ENCODE measurements at regions not wholly inside any gene's neighbourhood (a gene's known extent, or its start where the extent isn't known, plus 50 kb on each side); places are given as distances from the start of the nearest gene placed in this dataset.
"Not testable (repeated sequence)": the region's sequence is repeated elsewhere in the genome, so short reads cannot be mapped to it uniquely, and the experiment has no call there.

GRCh38 chr5:85428426-85428934, 1043.8 kb upstream of the EDIL3 start:
- no peak for DNase-seq

GRCh38 chr5:85431726-85432125, 1047.0 kb upstream of the EDIL3 start:
- DNase-seq, result not testable (repeated sequence)

DNA sequence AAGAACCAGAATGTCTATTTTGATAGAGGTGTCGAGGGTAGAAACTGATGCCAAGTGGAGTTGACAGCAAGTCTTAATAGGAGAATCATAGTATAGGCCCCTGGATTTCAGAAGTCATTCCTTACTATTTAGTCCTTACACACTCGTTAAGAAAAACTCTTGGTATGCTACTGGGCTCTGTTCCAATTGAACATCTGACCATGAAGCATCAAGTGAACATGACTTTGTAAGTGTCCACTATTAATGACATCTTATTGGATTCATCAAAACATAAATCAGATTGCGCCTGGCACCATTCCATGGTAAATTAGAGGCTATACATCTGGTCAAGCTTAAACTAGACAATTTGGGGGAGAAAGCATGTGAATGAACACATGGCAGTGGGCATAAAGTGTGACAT, 1056.5 kb upstream of the EDIL3 start:
- no peak for DNase-seq

GRCh38 chr5:85441853-85442252, 1057.2 kb upstream of the EDIL3 start:
- no peak for DNase-seq

GRCh38 chr5:85452322-85453025, 1067.8 kb upstream of the EDIL3 start:
- DNase-seq, result no peak

- no peak for DNase-seq
These were observed 1068.3 kb upstream of the EDIL3 start for GRCh38 chr5:85453026-85453349.

DNA sequence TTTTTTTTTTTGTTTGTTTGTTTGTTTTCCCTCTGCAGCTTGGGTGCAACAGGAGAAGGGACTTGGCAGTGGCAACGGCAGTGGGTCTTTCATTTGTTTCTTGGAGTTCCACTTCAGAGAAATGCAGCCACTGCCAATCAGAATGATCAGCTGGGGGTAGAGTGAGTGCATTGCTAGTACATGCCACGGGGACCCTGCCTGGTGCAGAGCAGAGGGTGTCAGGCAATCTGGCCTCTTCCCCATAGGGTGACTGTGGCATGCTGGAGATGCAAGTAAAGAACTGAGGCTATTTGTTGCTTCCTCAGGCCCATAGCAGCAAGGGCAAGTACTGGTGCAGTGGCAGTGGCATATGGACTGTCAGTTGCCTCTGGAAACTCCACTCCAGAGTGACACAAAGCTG, 1073.6 kb upstream of the EDIL3 start:
- DNase-seq, result no peak

DNA sequence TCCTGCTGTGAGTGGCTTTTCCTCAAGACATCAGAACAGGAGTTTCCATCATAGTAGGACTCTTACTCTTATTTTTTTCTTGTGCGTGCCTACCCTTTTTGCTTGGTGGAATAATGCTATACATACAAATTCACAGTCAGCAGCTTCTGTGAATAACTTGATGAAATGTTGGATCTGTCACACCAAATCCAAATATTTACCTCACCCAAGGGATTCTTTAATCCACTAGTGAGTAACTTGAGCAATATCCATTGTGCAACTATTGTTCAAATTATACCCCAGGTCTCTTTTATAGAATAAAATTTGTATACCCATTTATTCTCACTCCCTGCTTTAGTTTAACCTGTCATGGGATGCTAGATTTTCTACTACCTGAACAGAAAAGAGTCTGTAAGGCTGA, 1078.3 kb upstream of the EDIL3 start:
- DNase-seq, result no peak

DNA sequence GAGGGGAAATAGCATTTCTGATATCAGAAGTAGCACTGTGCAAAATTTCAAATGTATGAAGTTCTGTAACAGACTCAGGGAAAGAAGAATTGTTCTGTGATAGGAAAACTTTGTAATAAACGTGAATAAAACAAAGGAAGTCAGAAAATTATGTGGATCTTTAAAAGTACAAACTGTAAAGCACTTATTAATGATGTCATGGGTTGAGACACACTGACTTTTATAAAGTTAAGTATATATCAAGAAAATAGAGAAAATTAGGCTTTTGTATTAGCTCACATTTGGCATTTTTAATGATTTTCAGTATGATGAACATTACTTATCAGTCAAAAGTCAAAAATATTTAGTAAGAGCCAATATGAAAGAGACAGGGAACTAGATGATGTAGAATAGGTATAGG, 1081.7 kb upstream of the EDIL3 start:
- DNase-seq, result no peak

DNA sequence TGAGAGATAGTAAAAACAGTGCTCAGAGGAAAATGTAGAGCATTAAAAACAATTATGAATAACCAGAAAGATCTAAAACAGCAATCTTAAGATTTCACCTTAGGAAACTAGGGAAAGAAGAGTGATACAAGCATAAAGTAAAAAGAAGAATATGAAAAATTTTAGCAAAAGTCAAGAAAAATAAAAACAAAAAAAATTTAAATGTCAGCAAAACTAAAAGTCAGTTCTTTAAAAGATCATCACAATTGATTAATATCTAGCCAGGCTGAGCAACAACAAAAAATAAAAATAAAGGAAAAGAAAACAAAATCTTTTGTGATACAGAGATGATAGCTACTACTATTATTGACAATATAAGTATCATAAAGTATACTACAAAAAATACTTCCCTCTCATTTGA, 1088.1 kb upstream of the EDIL3 start:
- no peak for DNase-seq

GRCh38 chr5:85475151-85475550, 1090.5 kb upstream of the EDIL3 start:
- DNase-seq, result not testable (repeated sequence)

DNA sequence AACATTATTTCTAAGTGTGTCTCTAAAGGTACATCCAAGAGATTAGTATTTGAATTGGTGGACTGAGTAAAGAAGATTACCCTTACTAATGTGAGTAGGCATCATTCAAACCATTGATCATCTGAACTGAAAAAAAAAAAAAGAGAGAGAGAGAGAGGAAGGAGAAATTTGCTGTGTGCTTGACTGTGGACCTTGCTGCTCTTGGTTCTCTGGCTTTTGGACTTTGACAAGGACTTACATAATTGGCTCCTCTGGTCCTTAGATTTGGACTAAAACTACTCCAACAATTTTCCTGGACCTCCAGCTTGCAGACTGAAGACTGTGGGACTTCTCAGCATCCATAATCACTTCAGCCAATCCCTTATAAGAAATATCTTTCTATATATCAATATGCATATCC, 1091.9 kb upstream of the EDIL3 start:
- DNase-seq, result no peak

DNA sequence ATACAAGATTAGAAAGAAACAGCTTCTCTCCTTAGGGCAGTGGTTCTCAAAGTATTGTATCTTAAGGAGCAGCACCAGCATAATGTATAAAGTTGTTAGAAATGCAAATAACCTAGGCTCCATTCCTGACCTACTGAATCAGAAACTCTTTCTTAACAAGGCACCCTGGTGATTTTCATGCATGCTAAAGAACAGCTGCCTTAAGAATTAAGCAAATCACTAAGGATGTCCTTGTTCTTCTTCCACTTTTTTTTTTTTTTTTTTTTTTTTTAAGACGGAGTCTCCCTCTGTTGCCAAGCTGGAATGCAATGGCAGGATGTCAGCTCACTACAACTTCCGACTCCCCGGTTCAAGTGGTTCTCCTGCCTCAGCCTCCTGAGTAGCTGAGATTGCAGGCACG, 1095.2 kb upstream of the EDIL3 start:
- DNase-seq, result no peak

DNA sequence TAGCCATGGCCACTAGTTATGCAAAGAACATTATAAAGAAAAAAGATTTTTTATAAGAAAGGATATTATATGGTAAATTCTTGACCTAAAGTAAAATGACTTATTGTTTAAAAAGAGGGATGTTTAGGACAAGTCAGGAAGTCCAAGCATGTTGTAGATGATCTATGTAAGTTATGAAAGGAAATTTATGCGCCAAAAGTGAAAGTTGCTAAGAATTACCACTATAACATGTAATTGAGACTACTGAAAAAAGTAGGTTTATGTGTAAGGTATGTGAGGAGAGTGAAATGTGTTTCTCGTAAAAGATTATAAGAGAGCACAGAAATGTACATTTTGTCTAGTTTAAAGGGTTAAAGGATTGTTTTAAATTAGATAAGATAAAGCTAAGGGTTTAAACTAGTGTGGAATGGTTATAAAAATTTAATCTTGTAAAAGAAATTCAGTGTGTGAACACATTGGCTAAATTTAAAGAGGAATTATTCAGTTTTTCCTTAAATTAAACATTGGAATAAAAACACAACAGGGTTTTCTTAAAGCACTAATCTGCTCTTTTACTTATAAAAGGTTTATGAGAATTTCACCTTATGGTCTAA, 1100.4 kb upstream of the EDIL3 start:
- no peak for DNase-seq

- no peak for DNase-seq
These were observed 1103.6 kb upstream of the EDIL3 start for GRCh38 chr5:85488295-85488694.

DNA sequence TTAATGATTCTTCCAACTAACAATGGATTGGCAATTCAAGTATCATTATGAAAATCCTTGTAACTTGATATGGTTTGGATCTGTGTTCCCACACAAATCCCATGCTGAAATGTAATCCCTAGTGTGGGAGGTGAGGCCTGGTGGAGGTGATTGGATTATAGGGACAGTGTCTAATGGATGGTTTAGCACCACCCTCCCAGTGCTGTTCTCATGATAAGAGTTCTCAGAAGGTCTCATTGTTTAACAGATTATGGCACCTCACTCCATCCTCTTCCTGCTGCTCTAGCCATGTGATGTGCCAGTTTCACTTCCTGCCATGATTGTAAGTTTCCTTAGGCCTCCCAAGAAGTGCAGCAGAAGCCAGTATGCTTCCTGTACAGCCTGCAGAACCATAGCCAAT, 1116.2 kb upstream of the EDIL3 start:
- no peak for DNase-seq

- DNase-seq, result no peak
These were observed 1104.8 kb upstream of the COX7C start for GRCh38 chr5:85512896-85513295.

DNA sequence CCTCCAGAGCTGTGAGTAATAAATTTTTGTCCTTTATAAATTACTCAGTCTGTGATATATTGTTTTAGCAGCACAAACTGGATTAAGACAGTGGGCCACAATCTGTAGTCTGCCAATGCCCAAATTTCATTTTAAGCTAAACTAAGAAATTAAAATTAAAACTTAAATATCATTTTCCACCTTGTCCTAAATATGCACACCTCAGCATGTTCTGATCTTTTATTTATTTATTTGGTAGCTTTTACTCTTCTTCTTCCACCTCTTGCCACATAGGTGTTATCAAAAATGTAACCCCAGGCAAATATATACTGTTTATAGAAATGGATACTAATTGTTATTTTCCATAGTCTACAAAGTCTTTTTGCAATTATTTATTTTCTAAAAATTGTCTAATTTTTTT, 1102.2 kb upstream of the COX7C start:
- no peak for DNase-seq

DNA sequence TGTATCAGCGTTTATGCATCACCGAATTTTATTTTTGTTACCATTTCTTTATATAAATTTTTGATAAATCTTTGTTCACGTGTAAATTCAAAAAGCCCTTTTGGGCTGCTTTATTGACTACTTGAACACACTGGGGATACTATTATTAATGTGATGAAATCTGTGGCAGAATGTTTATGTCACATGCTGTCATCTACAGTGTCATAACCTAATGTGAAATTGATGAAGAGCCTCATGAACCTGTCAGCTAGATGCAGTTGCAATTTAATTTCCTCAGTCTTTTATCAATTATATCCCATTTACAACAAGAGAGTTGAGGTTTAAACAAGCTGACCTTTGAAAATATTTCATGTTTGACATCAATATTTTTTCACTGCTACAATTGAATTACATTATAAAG, 1100.4 kb upstream of the COX7C start:
- no peak for DNase-seq

GRCh38 chr5:85533341-85534047, 1084.2 kb upstream of the COX7C start:
- DNase-seq, result no peak

DNA sequence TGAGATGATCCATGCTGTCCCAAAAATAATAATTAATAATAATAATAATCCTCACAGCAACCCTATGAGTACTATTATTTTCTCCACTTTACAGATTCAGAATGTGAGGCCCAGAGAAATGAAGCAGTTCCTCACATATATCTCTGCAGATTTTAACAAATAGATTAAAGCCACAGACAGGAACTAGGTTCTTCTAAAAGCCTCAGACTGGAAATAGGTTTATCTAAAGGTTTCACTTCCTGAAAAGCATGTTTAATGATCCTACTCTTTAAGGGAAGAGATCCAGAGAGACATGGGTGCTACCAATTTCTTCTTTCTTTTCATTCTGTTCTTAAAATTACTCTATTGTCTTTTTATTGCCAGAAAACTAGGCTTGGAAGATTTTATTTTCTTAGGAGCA, 1079.4 kb upstream of the COX7C start:
- peak in 1 of 3 donors; percentile 6 for DNase-seq

GRCh38 chr5:85545129-85545528, 1072.6 kb upstream of the COX7C start:
- no peak for DNase-seq

- DNase-seq, result no peak
These were observed 1068.5 kb upstream of the COX7C start for GRCh38 chr5:85549229-85549628.

- no peak for DNase-seq
These were observed 1067.7 kb upstream of the COX7C start for GRCh38 chr5:85549836-85550599.

All from suppressor macrophage treated with lipopolysaccharide for 1 hour (primary cell).